NCI-H1694 treated with DMSO at 0.1 percent for 48 hours (cell line): ENCODE measurements at regions not wholly inside any gene's neighbourhood (a gene's known extent, or its start where the extent isn't known, plus 50 kb on each side); places are given as distances from the start of the nearest gene placed in this dataset.
"Not testable (repeated sequence)": the region's sequence is repeated elsewhere in the genome, so short reads cannot be mapped to it uniquely, and the experiment has no call there.

Experiments
- DNase-seq: peaks from one replicate; lab custom pipeline; 2025; lab: John Stamatoyannopoulos, UW

GRCh38 chr6:156450421-156450820 lies 326.8 kb upstream of the ARID1B start:
- DNase-seq, result no peak

- no peak for DNase-seq
Measured at GRCh38 chr6:156449569-156449968, 327.6 kb upstream of the ARID1B start.

GRCh38 chr6:156449128-156449527 lies 328.1 kb upstream of the ARID1B start:
- peak; percentile 49 for DNase-seq

- no peak for DNase-seq
Measured at GRCh38 chr6:156448579-156448978, 328.6 kb upstream of the ARID1B start.

- DNase-seq, result no peak
Measured at GRCh38 chr6:156440688-156441087, 336.5 kb upstream of the ARID1B start.

- DNase-seq, result no peak
Measured at GRCh38 chr6:156438350-156438923, 338.7 kb upstream of the ARID1B start.

- DNase-seq, result no peak
Measured at GRCh38 chr6:156437121-156437879, 339.9 kb upstream of the ARID1B start.

- no peak for DNase-seq
Measured at GRCh38 chr6:156434795-156435190, 342.4 kb upstream of the ARID1B start.

GRCh38 chr6:156434049-156434794 lies 343.0 kb upstream of the ARID1B start:
- no peak for DNase-seq

- no peak for DNase-seq
Measured at GRCh38 chr6:156432543-156432942, 344.6 kb upstream of the ARID1B start.

- no peak for DNase-seq
Measured at GRCh38 chr6:156430386-156430785, 346.8 kb upstream of the ARID1B start.

GRCh38 chr6:156427345-156427744 lies 349.8 kb upstream of the ARID1B start:
- DNase-seq, result no peak

- DNase-seq, result no peak
Measured at GRCh38 chr6:156425359-156426020, 351.7 kb upstream of the ARID1B start.

GRCh38 chr6:156423829-156424228 lies 353.3 kb upstream of the ARID1B start:
- no peak for DNase-seq

GRCh38 chr6:156423075-156423474 lies 354.1 kb upstream of the ARID1B start:
- DNase-seq, result no peak

GRCh38 chr6:156421933-156422332 lies 355.2 kb upstream of the ARID1B start:
- no peak for DNase-seq

GRCh38 chr6:156421301-156421700 lies 355.9 kb upstream of the ARID1B start:
- DNase-seq, result not testable (repeated sequence)

GRCh38 chr6:156420172-156420993 lies 356.8 kb upstream of the ARID1B start:
- no peak for DNase-seq

GRCh38 chr6:156419594-156419993 lies 357.6 kb upstream of the ARID1B start:
- DNase-seq, result no peak

- DNase-seq, result no peak
Measured at GRCh38 chr6:156418253-156418652, 358.9 kb upstream of the ARID1B start.

GRCh38 chr6:156416391-156416790 lies 360.8 kb upstream of the ARID1B start:
- DNase-seq, result no peak

GRCh38 chr6:156413154-156413553 lies 364.0 kb upstream of the ARID1B start:
- no peak for DNase-seq
